ENCODE measurements at regions not wholly inside any gene's neighbourhood (a gene's known extent, or its start where the extent isn't known, plus 50 kb on each side); places are given as distances from the start of the nearest gene placed in this dataset.

- no peak for TF ChIP-seq CTCF (IDR thresholded peaks at IDR 0.05)
- TF ChIP-seq POLR2A (IDR thresholded peaks at IDR 0.05), result no peak
Measured at GRCh38 chr17:53406907-53407306, 415.8 kb upstream of the KIF2B start.
